Breast epithelium (tissue), 3 donors: ENCODE measurements at regions not wholly inside any gene's neighbourhood (a gene's known extent, or its start where the extent isn't known, plus 50 kb on each side); places are given as distances from the start of the nearest gene placed in this dataset.

ENCODE experiments used
- POLR2AphosphoS5 ChIP-seq, 3 donors: sonication (generic); formaldehyde crosslinking; IDR thresholded peaks; one replicate each; pipeline ENCODE4 v1.6.1; 2017; ENCODE audit warnings: antibody characterized with exemption in 3 of 3
- TF ChIP-seq, protein P1 (sequence below), 3 donors: fragments of 450-650 bp; IDR thresholded peaks; one replicate each; pipeline ENCODE4 v1.5.1; 2016 to 2017; ENCODE audit warnings: antibody characterized with exemption in 3 of 3, mild to moderate bottlenecking in 3 of 3, moderate library complexity in 3 of 3

DNA sequence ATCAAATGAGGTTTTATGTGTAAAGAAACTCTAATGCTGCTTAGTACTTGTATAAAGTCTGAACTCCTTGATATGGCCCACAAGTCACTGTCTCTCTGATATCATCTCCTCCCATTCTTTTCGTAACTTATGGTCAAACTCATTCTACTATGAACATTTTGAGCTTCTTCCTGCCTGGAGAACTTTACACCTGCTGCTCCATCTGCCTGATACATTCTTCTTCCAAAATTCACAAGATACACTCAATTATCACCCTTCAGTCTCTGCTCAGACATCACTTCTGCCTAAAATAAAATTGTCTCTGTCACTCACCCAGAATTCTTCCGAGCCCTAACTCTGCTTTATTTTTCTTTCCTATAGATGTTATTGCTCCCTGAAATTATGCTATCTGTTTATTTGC lies 192.8 kb upstream of the LYPLAL1 start:
- TF ChIP-seq, protein P1, sequence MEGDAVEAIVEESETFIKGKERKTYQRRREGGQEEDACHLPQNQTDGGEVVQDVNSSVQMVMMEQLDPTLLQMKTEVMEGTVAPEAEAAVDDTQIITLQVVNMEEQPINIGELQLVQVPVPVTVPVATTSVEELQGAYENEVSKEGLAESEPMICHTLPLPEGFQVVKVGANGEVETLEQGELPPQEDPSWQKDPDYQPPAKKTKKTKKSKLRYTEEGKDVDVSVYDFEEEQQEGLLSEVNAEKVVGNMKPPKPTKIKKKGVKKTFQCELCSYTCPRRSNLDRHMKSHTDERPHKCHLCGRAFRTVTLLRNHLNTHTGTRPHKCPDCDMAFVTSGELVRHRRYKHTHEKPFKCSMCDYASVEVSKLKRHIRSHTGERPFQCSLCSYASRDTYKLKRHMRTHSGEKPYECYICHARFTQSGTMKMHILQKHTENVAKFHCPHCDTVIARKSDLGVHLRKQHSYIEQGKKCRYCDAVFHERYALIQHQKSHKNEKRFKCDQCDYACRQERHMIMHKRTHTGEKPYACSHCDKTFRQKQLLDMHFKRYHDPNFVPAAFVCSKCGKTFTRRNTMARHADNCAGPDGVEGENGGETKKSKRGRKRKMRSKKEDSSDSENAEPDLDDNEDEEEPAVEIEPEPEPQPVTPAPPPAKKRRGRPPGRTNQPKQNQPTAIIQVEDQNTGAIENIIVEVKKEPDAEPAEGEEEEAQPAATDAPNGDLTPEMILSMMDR (IDR thresholded peaks at IDR 0.05) = no peak
- TF ChIP-seq POLR2AphosphoS5 (IDR thresholded peaks at IDR 0.05) = no peak
